Liver (tissue), 7 donors: ENCODE measurements at regions not wholly inside any gene's neighbourhood (a gene's known extent, or its start where the extent isn't known, plus 50 kb on each side); places are given as distances from the start of the nearest gene placed in this dataset.

ENCODE experiments used
- DNase-seq: peaks from one replicate; pipeline ENCODE4 v3.0.0-alpha.2; 2017; ENCODE audit warnings: low spot score
- H3K27ac ChIP-seq, 2 donors: one replicate each; pipeline ENCODE4 v1.7.0; 2013; ENCODE audit warnings: inconsistent platforms in 2 of 2, low read length in 2 of 2, control low read depth in 1 of 2, low read depth in 1 of 2, mild to moderate bottlenecking in 1 of 2
- H3K27me3 ChIP-seq, 4 donors: one replicate each; pipeline versions ENCODE4 v1.6.1 to v1.7.0; 2013; ENCODE audit warnings: low read length in 3 of 4, inconsistent platforms in 1 of 4, mild to moderate bottlenecking in 1 of 4, moderate library complexity in 1 of 4; ENCODE audit not compliant: control insufficient read depth in 4 of 4, insufficient read depth in 4 of 4
- H3K36me3 ChIP-seq, 4 donors: one replicate each; pipeline versions ENCODE4 v1.6.1 to v1.7.0; 2013; ENCODE audit warnings: low read length in 3 of 4, mild to moderate bottlenecking in 3 of 4, low read depth in 1 of 4, moderate library complexity in 1 of 4; ENCODE audit not compliant: control insufficient read depth in 4 of 4, insufficient read depth in 3 of 4
- H3K4me1 ChIP-seq, 4 donors: one replicate each; pipeline versions ENCODE4 v1.6.1 to v1.7.0; 2013; ENCODE audit warnings: low read length in 3 of 4, mild to moderate bottlenecking in 3 of 4, moderate library complexity in 1 of 4; ENCODE audit not compliant: control insufficient read depth in 4 of 4, insufficient read depth in 4 of 4
- H3K4me3 ChIP-seq, 3 donors: one replicate each; pipeline versions ENCODE4 v1.6.1 to v1.7.0; 2013; ENCODE audit warnings: low read length in 3 of 3, control low read depth in 1 of 3, low read depth in 1 of 3, mild to moderate bottlenecking in 1 of 3
- H3K9ac ChIP-seq, 2 donors: one replicate each; pipeline ENCODE4 v1.7.0; 2013; ENCODE audit warnings: low read length in 2 of 2, mild to moderate bottlenecking in 2 of 2, moderate library complexity in 2 of 2, control low read depth in 1 of 2, low read depth in 1 of 2
- H3K9me3 ChIP-seq, 4 donors: one replicate each; pipeline versions ENCODE4 v1.6.1 to v1.7.0; 2013; ENCODE audit warnings: low read length in 3 of 4; ENCODE audit not compliant: control insufficient read depth in 4 of 4
- EGR1 ChIP-seq, 2 donors: IDR thresholded peaks; 2 replicates each; pipeline ENCODE4 v1.6.1; 2016 to 2018; ENCODE audit warnings: antibody characterized with exemption in 2 of 2, low read depth in 2 of 2
- FOXA2 ChIP-seq: IDR thresholded peaks from 2 replicates; pipeline ENCODE4 v1.6.1; 2016; ENCODE audit warnings: antibody characterized with exemption
- HNF4A ChIP-seq, 2 donors: conservative IDR thresholded peaks; 2 replicates each; pipeline ENCODE4 v1.6.1; 2016; ENCODE audit warnings: antibody characterized with exemption in 2 of 2, mild to moderate bottlenecking in 2 of 2
- HNF4G ChIP-seq: IDR thresholded peaks from 2 replicates; pipeline ENCODE4 v1.6.1; 2016; ENCODE audit warnings: antibody characterized with exemption
- JUND ChIP-seq, 2 donors: IDR thresholded peaks; 2 replicates each; pipeline ENCODE4 v1.6.1; 2016; ENCODE audit warnings: antibody characterized with exemption in 2 of 2
- SP1 ChIP-seq: IDR thresholded peaks from 2 replicates; pipeline ENCODE4 v1.6.1; 2018; ENCODE audit warnings: antibody characterized with exemption, mild to moderate bottlenecking
- TAF1 ChIP-seq: conservative IDR thresholded peaks from 2 replicates; pipeline ENCODE4 v1.6.1; 2016; ENCODE audit warnings: antibody characterized with exemption, mild to moderate bottlenecking
- YY1 ChIP-seq: IDR thresholded peaks from 2 replicates; pipeline ENCODE4 v1.6.1; 2016; ENCODE audit warnings: antibody characterized with exemption, mild to moderate bottlenecking
- WGBS: extraction: QIAGEN DNeasy Blood & Tissue Kit; methylation state at CpG from one replicate; pipeline ENCODE4 v1.1.7; 2013; 5-methylcytosine and 5-hydroxymethylcytosine counted together
- TF ChIP-seq, protein P1 (sequence below): IDR thresholded peaks from 2 replicates; pipeline ENCODE4 v1.6.1; 2016; ENCODE audit warnings: antibody characterized with exemption
- TF ChIP-seq, protein P2 (sequence below): IDR thresholded peaks from 2 replicates; pipeline ENCODE4 v1.6.1; 2016; ENCODE audit warnings: antibody characterized with exemption
- TF ChIP-seq, protein P3 (sequence below): IDR thresholded peaks from 2 replicates; pipeline ENCODE4 v1.6.1; 2016; ENCODE audit warnings: antibody characterized with exemption
- donor health status: healthy.
- donor health status: healthy.
- donor health status: healthy.
- donor health status: healthy.

DNA sequence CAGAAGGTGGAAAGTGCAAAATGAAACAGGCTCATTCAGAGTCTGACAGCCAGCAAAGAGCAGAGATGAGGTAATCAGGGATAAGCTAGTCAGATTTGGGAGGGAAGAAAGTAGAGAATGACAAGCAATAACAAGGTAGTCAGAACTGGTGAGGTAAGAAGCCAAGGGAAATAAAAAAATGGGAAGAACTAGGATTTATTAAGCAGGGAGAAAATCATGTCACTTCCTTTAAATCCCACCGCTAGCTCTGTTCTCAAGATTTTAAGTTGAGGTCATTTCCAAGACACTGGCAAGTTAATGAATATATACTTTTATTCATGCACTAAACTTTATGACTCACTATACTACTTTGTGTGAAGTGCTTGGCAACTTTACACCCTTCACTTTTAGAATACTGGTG is 1106.8 kb downstream of the IGSF11 start:
- TF ChIP-seq YY1 (no peak), JUND (IDR thresholded peaks at IDR 0.05) (no peak), HNF4G (no peak), EGR1 (IDR thresholded peaks at IDR 0.05; ENCODE audit: low read depth in 2 of 2) (no peak), HNF4A (conservative IDR thresholded peaks at IDR 0.05) (no peak), SP1 (no peak), TAF1 (no peak)
- TF ChIP-seq, protein P1, sequence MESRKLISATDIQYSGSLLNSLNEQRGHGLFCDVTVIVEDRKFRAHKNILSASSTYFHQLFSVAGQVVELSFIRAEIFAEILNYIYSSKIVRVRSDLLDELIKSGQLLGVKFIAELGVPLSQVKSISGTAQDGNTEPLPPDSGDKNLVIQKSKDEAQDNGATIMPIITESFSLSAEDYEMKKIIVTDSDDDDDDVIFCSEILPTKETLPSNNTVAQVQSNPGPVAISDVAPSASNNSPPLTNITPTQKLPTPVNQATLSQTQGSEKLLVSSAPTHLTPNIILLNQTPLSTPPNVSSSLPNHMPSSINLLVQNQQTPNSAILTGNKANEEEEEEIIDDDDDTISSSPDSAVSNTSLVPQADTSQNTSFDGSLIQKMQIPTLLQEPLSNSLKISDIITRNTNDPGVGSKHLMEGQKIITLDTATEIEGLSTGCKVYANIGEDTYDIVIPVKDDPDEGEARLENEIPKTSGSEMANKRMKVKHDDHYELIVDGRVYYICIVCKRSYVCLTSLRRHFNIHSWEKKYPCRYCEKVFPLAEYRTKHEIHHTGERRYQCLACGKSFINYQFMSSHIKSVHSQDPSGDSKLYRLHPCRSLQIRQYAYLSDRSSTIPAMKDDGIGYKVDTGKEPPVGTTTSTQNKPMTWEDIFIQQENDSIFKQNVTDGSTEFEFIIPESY, result no peak
- TF ChIP-seq, protein P2, sequence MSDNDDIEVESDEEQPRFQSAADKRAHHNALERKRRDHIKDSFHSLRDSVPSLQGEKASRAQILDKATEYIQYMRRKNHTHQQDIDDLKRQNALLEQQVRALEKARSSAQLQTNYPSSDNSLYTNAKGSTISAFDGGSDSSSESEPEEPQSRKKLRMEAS, result no peak
- TF ChIP-seq, protein P3, sequence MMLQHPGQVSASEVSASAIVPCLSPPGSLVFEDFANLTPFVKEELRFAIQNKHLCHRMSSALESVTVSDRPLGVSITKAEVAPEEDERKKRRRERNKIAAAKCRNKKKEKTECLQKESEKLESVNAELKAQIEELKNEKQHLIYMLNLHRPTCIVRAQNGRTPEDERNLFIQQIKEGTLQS, result no peak
- H3K4me1 ChIP-seq, result no peaks in the 10 kb centered on the region
- 79% methylated on average over 1 of the region's 1 CpG for WGBS
- H3K36me3 ChIP-seq, result no peaks in the 10 kb centered on the region
- no peak for DNase-seq
- H3K27me3 ChIP-seq, result no peaks in the 10 kb centered on the region
- H3K9me3 ChIP-seq, result no peaks in the 10 kb centered on the region
- H3K9ac ChIP-seq, result no peak overlapping the region
- no peak overlapping the region for H3K4me3 ChIP-seq
- no peak overlapping the region for H3K27ac ChIP-seq

DNA sequence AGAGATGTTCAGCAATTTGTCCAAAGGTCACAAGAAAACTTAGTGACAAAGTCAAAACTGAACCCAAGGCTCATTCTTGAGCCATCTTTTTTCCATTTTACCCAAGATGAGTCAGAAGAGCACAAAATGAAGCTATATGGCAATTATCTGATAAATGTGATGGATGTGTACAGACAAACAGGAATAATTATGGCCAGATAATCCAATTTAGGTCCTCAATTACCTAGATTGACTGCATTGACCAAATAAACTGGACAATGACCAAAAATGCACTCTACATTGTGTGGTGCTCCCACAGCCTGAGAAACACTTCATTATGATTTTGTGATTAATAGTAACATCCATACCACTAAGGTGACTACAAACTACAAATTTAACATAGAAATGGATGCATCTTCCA is 1105.8 kb downstream of the IGSF11 start:
- no peaks in the 10 kb centered on the region for H3K9me3 ChIP-seq
- DNase-seq, result no peak
- H3K27me3 ChIP-seq, result no peaks in the 10 kb centered on the region
- H3K4me3 ChIP-seq, result no peak overlapping the region
- no peaks in the 10 kb centered on the region for H3K4me1 ChIP-seq
- TF ChIP-seq, protein P2, result no peak
- TF ChIP-seq YY1 (no peak), FOXA2 (no peak)
- no peaks in the 10 kb centered on the region for H3K36me3 ChIP-seq
- no peak overlapping the region for H3K9ac ChIP-seq
- H3K27ac ChIP-seq, result no peak overlapping the region

DNA sequence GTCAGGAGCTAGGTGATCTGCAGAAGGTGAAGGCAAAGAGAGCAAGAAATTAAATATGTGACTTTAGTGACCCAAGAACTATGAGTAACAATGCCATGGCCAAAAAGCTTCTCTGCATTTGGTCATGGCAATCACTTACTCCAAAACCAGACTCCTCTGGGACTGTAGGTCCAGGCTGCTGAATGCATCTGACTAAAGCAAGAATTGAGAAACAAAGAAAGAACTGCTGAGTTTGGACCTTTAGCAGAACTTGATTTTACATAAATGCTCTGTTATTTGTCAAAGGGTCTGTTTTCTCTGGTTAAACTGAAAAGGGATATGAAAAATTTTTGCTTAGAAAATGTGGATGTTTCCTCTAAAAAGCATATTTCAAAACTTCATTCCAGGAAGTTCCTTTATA is 1102.2 kb downstream of the IGSF11 start:
- no peaks in the 10 kb centered on the region for H3K36me3 ChIP-seq
- no peaks in the 10 kb centered on the region for H3K4me1 ChIP-seq
- DNase-seq, result no peak
- H3K9me3 ChIP-seq, result no peaks in the 10 kb centered on the region
- H3K27me3 ChIP-seq, result no peaks in the 10 kb centered on the region
- H3K9ac ChIP-seq, result no peak overlapping the region
- no peak overlapping the region for H3K27ac ChIP-seq
- H3K4me3 ChIP-seq, result no peak overlapping the region
- TF ChIP-seq TAF1, result no peak
- TF ChIP-seq, protein P1, result no peak
